ENCODE measurements at regions not wholly inside any gene's neighbourhood (a gene's known extent, or its start where the extent isn't known, plus 50 kb on each side); places are given as distances from the start of the nearest gene placed in this dataset.

DNA sequence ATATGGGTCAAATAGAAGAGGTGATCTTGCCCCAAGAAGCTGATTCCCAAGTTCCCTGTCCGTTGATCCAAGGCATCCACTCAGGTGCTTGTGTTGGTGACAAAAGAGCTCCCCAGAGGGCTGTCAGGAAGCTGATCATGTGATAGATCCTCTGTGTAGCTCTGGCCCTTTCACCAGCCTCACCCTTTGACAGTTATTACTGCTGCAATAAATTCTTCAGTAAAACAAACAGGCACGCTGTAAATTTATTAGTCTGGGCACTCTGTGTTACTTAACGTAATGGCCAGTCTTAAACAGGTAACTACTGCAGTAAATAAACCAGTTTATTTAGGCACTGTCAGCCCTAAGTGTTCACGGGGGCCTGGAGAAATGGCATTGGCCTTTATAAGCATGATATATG lies 473.9 kb downstream of the BCL11B start (continued):
- peak; percentile 63 for TF ChIP-seq PRDM6 (tag by site-specific recombination; IDR thresholded peaks at IDR 0.05)
- TF ChIP-seq ZBTB8A (tag by site-specific recombination; IDR thresholded peaks at IDR 0.05), result 0 out of 2 replicates have a peak, but pooled peaks have one; percentile 45
- peak; percentile 75 for TF ChIP-seq TRIM28 (IDR thresholded peaks at IDR 0.05; ENCODE audit: borderline replicate concordance, low read length)

- no peaks in the 10 kb centered on the region for H3K9me3 ChIP-seq (ENCODE audit: control insufficient read depth, insufficient read depth, low read depth, low read length)
- no peaks in the 10 kb centered on the region for H3K36me3 ChIP-seq (ENCODE audit: control insufficient read depth in 2 of 2, insufficient read depth in 1 of 2, low read length in 2 of 2)
- H3K4me3 ChIP-seq (ENCODE audit: low read depth, low read length), result no peak overlapping the region
- no peak for TF ChIP-seq ZSCAN16 (tag by site-specific recombination; IDR thresholded peaks at IDR 0.05)
- no peak for TF ChIP-seq OVOL3 (tag by site-specific recombination; IDR thresholded peaks at IDR 0.05)
- TF ChIP-seq IKZF3 (tag by site-specific recombination; IDR thresholded peaks at IDR 0.05), result no peak
- TF ChIP-seq EGR2 (tag by site-specific recombination; IDR thresholded peaks at IDR 0.05; ENCODE audit: low read depth), result no peak
- TF ChIP-seq ZNF660 (tag by site-specific recombination; IDR thresholded peaks at IDR 0.05), result no peak
- no peak for TF ChIP-seq SALL2 (tag by site-specific recombination; IDR thresholded peaks at IDR 0.05; ENCODE audit: borderline replicate concordance)
- CTCF ChIA-PET, result no interaction called here
- H3K27ac ChIP-seq (ENCODE audit: extremely low read depth, low read depth, low read length), result no peak overlapping the region
- POLR2A ChIA-PET, result no interaction called here
- peaks cover 10% of the 10 kb centered on the region for H3K4me1 ChIP-seq (ENCODE audit: control insufficient read depth, insufficient read depth, low read length)
Observed at GRCh38 chr14:98799891-98800290, 472.1 kb downstream of the BCL11B start.

DNA sequence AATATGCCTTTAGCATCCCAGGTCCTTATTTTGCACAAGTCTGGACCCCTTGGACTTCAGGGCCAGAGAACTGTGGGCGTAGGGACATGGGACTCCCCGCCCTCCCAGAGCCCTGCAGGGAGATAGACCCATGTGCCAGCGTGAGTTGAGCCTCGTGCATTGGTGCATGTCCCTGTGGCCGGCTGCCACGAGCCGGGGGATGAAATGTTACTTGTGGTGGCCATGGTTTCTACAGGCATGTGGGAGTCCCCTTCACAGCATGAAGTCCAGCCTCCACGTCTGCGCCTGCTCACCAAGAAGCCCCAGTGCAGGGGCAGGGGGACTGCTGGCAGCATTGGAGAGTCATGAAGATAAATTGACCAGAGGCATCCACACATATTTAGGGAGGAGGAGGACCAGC lies 470.0 kb downstream of the BCL11B start:
- Histone ChIP-seq H3K27ac (ENCODE audit: extremely low read depth, low read depth, low read length) (no peak overlapping the region), H3K4me1 (ENCODE audit: control insufficient read depth, insufficient read depth, low read length) (peaks cover 10% of the 10 kb centered on the region), H3K4me3 (ENCODE audit: low read depth, low read length) (no peak overlapping the region), H3K36me3 (ENCODE audit: control insufficient read depth in 2 of 2, insufficient read depth in 1 of 2, low read length in 2 of 2) (no peaks in the 10 kb centered on the region), H3K9me3 (ENCODE audit: control insufficient read depth, insufficient read depth, low read depth, low read length) (no peaks in the 10 kb centered on the region)
- ChIA-PET POLR2A (no interaction called here), CTCF (no interaction called here)
- TF ChIP-seq ZNF239 (tag by site-specific recombination; IDR thresholded peaks at IDR 0.05), result no peak
- TF ChIP-seq ZNF549 (tag by site-specific recombination; IDR thresholded peaks at IDR 0.05), result no peak
- no peak for TF ChIP-seq ZNF514 (tag by site-specific recombination; IDR thresholded peaks at IDR 0.05)
- no peak for TF ChIP-seq ZBTB1 (tag by site-specific recombination; IDR thresholded peaks at IDR 0.05)
- no peak for TF ChIP-seq ZNF560 (tag by site-specific recombination; IDR thresholded peaks at IDR 0.05; ENCODE audit: borderline replicate concordance)
- TF ChIP-seq SALL2 (tag by site-specific recombination; IDR thresholded peaks at IDR 0.05; ENCODE audit: borderline replicate concordance), result no peak
- TF ChIP-seq ZNF645 (tag by site-specific recombination; IDR thresholded peaks at IDR 0.05), result no peak
- TF ChIP-seq ZSCAN30 (tag by site-specific recombination; IDR thresholded peaks at IDR 0.05), result no peak
- TF ChIP-seq ZNF248 (tag by site-specific recombination; IDR thresholded peaks at IDR 0.05), result no peak

DNA sequence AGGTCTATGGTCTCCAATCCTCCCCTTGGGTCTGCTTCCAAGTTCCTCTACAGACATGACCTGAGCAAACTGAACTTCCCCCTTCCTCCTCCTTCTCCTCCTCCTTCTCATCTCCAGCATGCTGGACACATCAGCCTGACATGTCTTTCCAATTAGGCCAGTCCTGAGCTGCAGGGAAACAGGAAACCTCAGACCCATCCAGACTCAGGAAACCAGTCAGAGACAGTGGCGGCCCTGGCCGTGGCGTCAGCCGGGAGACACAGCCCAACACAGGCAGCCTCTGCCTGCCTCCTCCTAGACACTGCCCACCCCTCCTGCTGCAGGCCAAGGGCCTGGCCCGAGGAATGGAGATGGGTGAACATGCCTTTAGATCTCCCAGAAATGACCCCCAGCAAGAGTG lies 468.8 kb downstream of the BCL11B start:
- H3K36me3 ChIP-seq (ENCODE audit: control insufficient read depth in 2 of 2, insufficient read depth in 1 of 2, low read length in 2 of 2), result no peaks in the 10 kb centered on the region
- H3K4me1 ChIP-seq (ENCODE audit: control insufficient read depth, insufficient read depth, low read length), result peaks cover 4% of the 10 kb centered on the region; the same call in 1 of the 2 replicates
- ChIA-PET POLR2A (no interaction called here), CTCF (no interaction called here)
- no peak overlapping the region for H3K27ac ChIP-seq (ENCODE audit: extremely low read depth, low read depth, low read length)
- H3K4me3 ChIP-seq (ENCODE audit: low read depth, low read length), result no peak overlapping the region
- H3K9me3 ChIP-seq (ENCODE audit: control insufficient read depth, insufficient read depth, low read depth, low read length), result no peaks in the 10 kb centered on the region
- TF ChIP-seq ZNF48 (tag by site-specific recombination; IDR thresholded peaks at IDR 0.05) (no peak), ZNF404 (tag by site-specific recombination; IDR thresholded peaks at IDR 0.05) (no peak), HOXC10 (CRISPR knock-in tag; IDR thresholded peaks at IDR 0.05) (no peak), ZNF623 (tag by site-specific recombination; IDR thresholded peaks at IDR 0.05) (no peak), ZNF174 (tag by site-specific recombination; IDR thresholded peaks at IDR 0.05) (no peak), ZNF148 (tag by site-specific recombination; IDR thresholded peaks at IDR 0.05; ENCODE audit: borderline replicate concordance) (no peak), ZNF626 (tag by site-specific recombination; IDR thresholded peaks at IDR 0.05) (no peak)
- TF ChIP-seq, protein P1, sequence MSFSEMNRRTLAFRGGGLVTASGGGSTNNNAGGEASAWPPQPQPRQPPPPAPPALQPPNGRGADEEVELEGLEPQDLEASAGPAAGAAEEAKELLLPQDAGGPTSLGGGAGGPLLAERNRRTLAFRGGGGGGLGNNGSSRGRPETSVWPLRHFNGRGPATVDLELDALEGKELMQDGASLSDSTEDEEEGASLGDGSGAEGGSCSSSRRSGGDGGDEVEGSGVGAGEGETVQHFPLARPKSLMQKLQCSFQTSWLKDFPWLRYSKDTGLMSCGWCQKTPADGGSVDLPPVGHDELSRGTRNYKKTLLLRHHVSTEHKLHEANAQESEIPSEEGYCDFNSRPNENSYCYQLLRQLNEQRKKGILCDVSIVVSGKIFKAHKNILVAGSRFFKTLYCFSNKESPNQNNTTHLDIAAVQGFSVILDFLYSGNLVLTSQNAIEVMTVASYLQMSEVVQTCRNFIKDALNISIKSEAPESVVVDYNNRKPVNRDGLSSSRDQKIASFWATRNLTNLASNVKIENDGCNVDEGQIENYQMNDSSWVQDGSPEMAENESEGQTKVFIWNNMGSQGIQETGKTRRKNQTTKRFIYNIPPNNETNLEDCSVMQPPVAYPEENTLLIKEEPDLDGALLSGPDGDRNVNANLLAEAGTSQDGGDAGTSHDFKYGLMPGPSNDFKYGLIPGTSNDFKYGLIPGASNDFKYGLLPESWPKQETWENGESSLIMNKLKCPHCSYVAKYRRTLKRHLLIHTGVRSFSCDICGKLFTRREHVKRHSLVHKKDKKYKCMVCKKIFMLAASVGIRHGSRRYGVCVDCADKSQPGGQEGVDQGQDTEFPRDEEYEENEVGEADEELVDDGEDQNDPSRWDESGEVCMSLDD (tag by site-specific recombination; IDR thresholded peaks at IDR 0.05), result no peak
